ENCODE measurements at regions not wholly inside any gene's neighbourhood (a gene's known extent, or its start where the extent isn't known, plus 50 kb on each side); places are given as distances from the start of the nearest gene placed in this dataset.

- peak overlapping the region; percentile 40; the same call in 1 of the 2 replicates for H3K9ac ChIP-seq
- no peaks in the 10 kb centered on the region for H3K36me3 ChIP-seq (replicated peaks in 1 of 2; ENCODE audit: control insufficient read depth in 1 of 2, insufficient read depth in 2 of 2, low read length in 1 of 2)
- H3K27me3 ChIP-seq (ENCODE audit: insufficient read depth), result no peaks in the 10 kb centered on the region
- H3K4me3 ChIP-seq (ENCODE audit: low read depth in 2 of 2, low read length in 1 of 2), result no peak overlapping the region
- no peaks in the 10 kb centered on the region for H3K9me2 ChIP-seq
- H3K9me3 ChIP-seq, result no peaks in the 10 kb centered on the region
- H3K27ac ChIP-seq (ENCODE audit: low read depth in 2 of 2, low read length in 1 of 2), result peak overlapping the region; percentile 86 to 92
- peaks cover 35% of the 10 kb centered on the region for H3F3A ChIP-seq (replicated peaks; ENCODE audit: insufficient read depth)
- peaks cover 15 to 16% of the 10 kb centered on the region in 2 experiments for H3K4me1 ChIP-seq (ENCODE audit: control insufficient read depth in 1 of 2, insufficient read depth in 2 of 2, low read depth in 1 of 2, low read length in 1 of 2)
- no peak overlapping the region; the same call in 1 of the 2 replicates for H2AFZ ChIP-seq (ENCODE audit: low read depth)
- H3K4me2 ChIP-seq, result peak overlapping the region; percentile 52
- ChIA-PET CTCF (interaction anchor here (0.9 to 1.0 kb wide), 2 partner anchors 15 to 435 kb away, joined by 4 to 5 read pairs; no protein-coding TSS in a partner anchor), POLR2A (no interaction called here)
- peak; percentile 62 for DNase-seq
- no peaks in the 10 kb centered on the region for H3K79me2 ChIP-seq (ENCODE audit: insufficient read depth)
- WGBS (ENCODE audit: low lambda C conversion rate), result 5% methylated on average over 3 of the region's 3 CpGs
- no peaks in the 10 kb centered on the region for H4K20me1 ChIP-seq (ENCODE audit: insufficient read depth)
- TF ChIP-seq, protein P1, sequence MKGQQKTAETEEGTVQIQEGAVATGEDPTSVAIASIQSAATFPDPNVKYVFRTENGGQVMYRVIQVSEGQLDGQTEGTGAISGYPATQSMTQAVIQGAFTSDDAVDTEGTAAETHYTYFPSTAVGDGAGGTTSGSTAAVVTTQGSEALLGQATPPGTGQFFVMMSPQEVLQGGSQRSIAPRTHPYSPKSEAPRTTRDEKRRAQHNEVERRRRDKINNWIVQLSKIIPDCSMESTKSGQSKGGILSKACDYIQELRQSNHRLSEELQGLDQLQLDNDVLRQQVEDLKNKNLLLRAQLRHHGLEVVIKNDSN (IDR thresholded peaks at IDR 0.05; ENCODE audit: borderline replicate concordance, low read depth), result no peak
- no peak for TF ChIP-seq NRF1 (IDR thresholded peaks at IDR 0.05; ENCODE audit: low read depth, low read length)
- TF ChIP-seq ZBTB33 (IDR thresholded peaks at IDR 0.05; ENCODE audit: borderline replicate concordance, low read depth), result no peak
- TF ChIP-seq RFX5 (IDR thresholded peaks at IDR 0.05; ENCODE audit: low read length), result no peak
- TF ChIP-seq, protein P2, sequence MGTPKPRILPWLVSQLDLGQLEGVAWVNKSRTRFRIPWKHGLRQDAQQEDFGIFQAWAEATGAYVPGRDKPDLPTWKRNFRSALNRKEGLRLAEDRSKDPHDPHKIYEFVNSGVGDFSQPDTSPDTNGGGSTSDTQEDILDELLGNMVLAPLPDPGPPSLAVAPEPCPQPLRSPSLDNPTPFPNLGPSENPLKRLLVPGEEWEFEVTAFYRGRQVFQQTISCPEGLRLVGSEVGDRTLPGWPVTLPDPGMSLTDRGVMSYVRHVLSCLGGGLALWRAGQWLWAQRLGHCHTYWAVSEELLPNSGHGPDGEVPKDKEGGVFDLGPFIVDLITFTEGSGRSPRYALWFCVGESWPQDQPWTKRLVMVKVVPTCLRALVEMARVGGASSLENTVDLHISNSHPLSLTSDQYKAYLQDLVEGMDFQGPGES (IDR thresholded peaks at IDR 0.05; ENCODE audit: low read depth, low read length), result no peak
- no peak for TF ChIP-seq USF2 (IDR thresholded peaks at IDR 0.05; ENCODE audit: borderline replicate concordance, low read depth, low read length)
- TF ChIP-seq MXI1 (IDR thresholded peaks at IDR 0.05; ENCODE audit: low read depth, low read length), result no peak
- TF ChIP-seq TCF12 (IDR thresholded peaks at IDR 0.05), result peak; percentile 83
- TF ChIP-seq YY1 (IDR thresholded peaks at IDR 0.05; ENCODE audit: low read depth), result no peak
- no peak; the same call in 1 of the 2 replicates for TF ChIP-seq RXRA (IDR thresholded peaks at IDR 0.05; ENCODE audit: borderline replicate concordance, low read depth)
- TF ChIP-seq GATA2 (CRISPR knock-in tag; IDR thresholded peaks at IDR 0.05), result peak; percentile 82
- peak; percentile 53; the same call in 1 of the 2 replicates for TF ChIP-seq FOSL2 (IDR thresholded peaks at IDR 0.05; ENCODE audit: borderline replicate concordance, low read depth)
- TF ChIP-seq PBX3 (IDR thresholded peaks at IDR 0.05), result peak; percentile 34
- peak; percentile 32; the same call in 1 of the 2 replicates for TF ChIP-seq POLR2AphosphoS5 (IDR thresholded peaks at IDR 0.05; ENCODE audit: low read depth, low read length)
- peak; percentile 51 for TF ChIP-seq JUND (IDR thresholded peaks at IDR 0.05)
- TF ChIP-seq, protein P3, sequence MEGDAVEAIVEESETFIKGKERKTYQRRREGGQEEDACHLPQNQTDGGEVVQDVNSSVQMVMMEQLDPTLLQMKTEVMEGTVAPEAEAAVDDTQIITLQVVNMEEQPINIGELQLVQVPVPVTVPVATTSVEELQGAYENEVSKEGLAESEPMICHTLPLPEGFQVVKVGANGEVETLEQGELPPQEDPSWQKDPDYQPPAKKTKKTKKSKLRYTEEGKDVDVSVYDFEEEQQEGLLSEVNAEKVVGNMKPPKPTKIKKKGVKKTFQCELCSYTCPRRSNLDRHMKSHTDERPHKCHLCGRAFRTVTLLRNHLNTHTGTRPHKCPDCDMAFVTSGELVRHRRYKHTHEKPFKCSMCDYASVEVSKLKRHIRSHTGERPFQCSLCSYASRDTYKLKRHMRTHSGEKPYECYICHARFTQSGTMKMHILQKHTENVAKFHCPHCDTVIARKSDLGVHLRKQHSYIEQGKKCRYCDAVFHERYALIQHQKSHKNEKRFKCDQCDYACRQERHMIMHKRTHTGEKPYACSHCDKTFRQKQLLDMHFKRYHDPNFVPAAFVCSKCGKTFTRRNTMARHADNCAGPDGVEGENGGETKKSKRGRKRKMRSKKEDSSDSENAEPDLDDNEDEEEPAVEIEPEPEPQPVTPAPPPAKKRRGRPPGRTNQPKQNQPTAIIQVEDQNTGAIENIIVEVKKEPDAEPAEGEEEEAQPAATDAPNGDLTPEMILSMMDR (IDR thresholded peaks at IDR 0.05), result no peak
- TF ChIP-seq EZH2phosphoT487 (IDR thresholded peaks at IDR 0.05; ENCODE audit: borderline replicate concordance, low read depth), result no peak
- peak; percentile 64; the same call in 1 of the 2 replicates for TF ChIP-seq FOXJ3 (CRISPR knock-in tag; IDR thresholded peaks at IDR 0.05)
- no peak for TF ChIP-seq TAF1 (IDR thresholded peaks at IDR 0.05; ENCODE audit: borderline replicate concordance, low read depth, low read length)
- no peak for TF ChIP-seq FOXM1 (IDR thresholded peaks at IDR 0.05; ENCODE audit: low read depth)
- TF ChIP-seq SIN3A (IDR thresholded peaks at IDR 0.05; ENCODE audit: borderline replicate concordance, low read depth, low read length), result no peak
- TF ChIP-seq ELF1 (IDR thresholded peaks at IDR 0.05), result no peak
- TF ChIP-seq CHD2 (IDR thresholded peaks at IDR 0.05; ENCODE audit: low read length, partially characterized antibody), result peak; percentile 56
- peak; percentile 56; the same call in 1 of the 2 replicates for TF ChIP-seq TEAD4 (IDR thresholded peaks at IDR 0.05; ENCODE audit: borderline replicate concordance, insufficient read depth)
- TF ChIP-seq NFIC (IDR thresholded peaks at IDR 0.05; ENCODE audit: borderline replicate concordance), result peak; percentile 19
- peak; percentile 79 for TF ChIP-seq MEF2A (IDR thresholded peaks at IDR 0.05; ENCODE audit: borderline replicate concordance, low read depth)
- no peak for TF ChIP-seq GABPA (IDR thresholded peaks at IDR 0.05; ENCODE audit: low read depth)
- peak; percentile 19; the same call in 1 of the 2 replicates for TF ChIP-seq RAD21 (IDR thresholded peaks at IDR 0.05; ENCODE audit: low read length)
Observed at GRCh38 chr15:39140060-39140604, 440.7 kb upstream of the THBS1 start.

Measured in SK-N-SH (cell line).